ENCODE measurements at regions not wholly inside any gene's neighbourhood (a gene's known extent, or its start where the extent isn't known, plus 50 kb on each side); places are given as distances from the start of the nearest gene placed in this dataset.

DNA sequence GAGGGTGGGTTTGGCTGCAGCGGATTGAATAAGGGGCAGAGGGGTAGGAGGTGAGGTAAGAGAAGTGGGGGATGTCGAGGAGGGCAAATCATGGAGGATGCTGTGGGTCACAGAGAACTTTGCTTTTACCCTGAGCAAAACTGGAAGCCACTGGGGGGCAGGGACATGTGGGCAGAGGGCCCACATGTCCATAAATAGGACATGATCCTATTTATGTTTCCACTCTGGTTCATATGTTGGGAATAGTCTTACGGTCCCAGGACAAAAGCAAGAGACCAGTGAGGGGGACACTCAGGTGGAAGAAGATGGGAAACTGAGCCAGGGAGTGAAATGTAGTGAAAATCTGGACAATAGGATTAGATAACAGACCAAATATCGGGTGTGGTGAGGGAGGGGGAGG is 85.5 kb upstream of the MRPS22 start:
- TF ChIP-seq, protein P1, sequence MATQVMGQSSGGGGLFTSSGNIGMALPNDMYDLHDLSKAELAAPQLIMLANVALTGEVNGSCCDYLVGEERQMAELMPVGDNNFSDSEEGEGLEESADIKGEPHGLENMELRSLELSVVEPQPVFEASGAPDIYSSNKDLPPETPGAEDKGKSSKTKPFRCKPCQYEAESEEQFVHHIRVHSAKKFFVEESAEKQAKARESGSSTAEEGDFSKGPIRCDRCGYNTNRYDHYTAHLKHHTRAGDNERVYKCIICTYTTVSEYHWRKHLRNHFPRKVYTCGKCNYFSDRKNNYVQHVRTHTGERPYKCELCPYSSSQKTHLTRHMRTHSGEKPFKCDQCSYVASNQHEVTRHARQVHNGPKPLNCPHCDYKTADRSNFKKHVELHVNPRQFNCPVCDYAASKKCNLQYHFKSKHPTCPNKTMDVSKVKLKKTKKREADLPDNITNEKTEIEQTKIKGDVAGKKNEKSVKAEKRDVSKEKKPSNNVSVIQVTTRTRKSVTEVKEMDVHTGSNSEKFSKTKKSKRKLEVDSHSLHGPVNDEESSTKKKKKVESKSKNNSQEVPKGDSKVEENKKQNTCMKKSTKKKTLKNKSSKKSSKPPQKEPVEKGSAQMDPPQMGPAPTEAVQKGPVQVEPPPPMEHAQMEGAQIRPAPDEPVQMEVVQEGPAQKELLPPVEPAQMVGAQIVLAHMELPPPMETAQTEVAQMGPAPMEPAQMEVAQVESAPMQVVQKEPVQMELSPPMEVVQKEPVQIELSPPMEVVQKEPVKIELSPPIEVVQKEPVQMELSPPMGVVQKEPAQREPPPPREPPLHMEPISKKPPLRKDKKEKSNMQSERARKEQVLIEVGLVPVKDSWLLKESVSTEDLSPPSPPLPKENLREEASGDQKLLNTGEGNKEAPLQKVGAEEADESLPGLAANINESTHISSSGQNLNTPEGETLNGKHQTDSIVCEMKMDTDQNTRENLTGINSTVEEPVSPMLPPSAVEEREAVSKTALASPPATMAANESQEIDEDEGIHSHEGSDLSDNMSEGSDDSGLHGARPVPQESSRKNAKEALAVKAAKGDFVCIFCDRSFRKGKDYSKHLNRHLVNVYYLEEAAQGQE (IDR thresholded peaks at IDR 0.05; ENCODE audit: insufficient read depth in 1 of 2, low read depth in 2 of 2, low read length in 1 of 2): no peak
- TF ChIP-seq, protein P2, sequence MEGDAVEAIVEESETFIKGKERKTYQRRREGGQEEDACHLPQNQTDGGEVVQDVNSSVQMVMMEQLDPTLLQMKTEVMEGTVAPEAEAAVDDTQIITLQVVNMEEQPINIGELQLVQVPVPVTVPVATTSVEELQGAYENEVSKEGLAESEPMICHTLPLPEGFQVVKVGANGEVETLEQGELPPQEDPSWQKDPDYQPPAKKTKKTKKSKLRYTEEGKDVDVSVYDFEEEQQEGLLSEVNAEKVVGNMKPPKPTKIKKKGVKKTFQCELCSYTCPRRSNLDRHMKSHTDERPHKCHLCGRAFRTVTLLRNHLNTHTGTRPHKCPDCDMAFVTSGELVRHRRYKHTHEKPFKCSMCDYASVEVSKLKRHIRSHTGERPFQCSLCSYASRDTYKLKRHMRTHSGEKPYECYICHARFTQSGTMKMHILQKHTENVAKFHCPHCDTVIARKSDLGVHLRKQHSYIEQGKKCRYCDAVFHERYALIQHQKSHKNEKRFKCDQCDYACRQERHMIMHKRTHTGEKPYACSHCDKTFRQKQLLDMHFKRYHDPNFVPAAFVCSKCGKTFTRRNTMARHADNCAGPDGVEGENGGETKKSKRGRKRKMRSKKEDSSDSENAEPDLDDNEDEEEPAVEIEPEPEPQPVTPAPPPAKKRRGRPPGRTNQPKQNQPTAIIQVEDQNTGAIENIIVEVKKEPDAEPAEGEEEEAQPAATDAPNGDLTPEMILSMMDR (IDR thresholded peaks at IDR 0.05): no peak
- TF ChIP-seq SIN3A (IDR thresholded peaks at IDR 0.05; ENCODE audit: borderline replicate concordance, insufficient read depth, low read depth, low read length) (no peak), TCF7L2 (IDR thresholded peaks at IDR 0.05; ENCODE audit: low read depth, low read length) (no peak)

Measured in Panc1 (cell line).